ENCODE measurements at regions not wholly inside any gene's neighbourhood (a gene's known extent, or its start where the extent isn't known, plus 50 kb on each side); places are given as distances from the start of the nearest gene placed in this dataset.

DNA sequence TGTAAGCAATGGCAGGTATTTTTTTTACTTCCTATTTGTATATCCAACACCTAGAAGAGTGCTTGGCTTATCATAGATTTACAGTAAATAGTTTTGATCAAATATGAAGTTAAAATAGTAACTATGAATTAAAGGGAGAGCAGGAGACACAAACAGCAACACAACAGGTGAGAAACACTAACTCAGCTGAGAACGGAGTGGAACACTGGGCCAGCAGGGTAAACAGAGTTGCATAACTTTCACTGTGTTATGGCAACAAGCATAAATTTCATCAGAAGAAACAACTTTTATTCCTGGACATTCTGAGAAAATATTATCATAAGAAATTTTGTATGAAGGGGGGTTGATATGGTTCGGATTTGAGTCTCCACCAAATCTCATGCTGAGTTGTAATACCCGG, 52.2 kb upstream of the SMIM30 start:
- Histone ChIP-seq H3K27me3 (no peaks in the 10 kb centered on the region), H3K9me3 (no peaks in the 10 kb centered on the region), H3K4me3 (no peak overlapping the region), H3K27ac (no peak overlapping the region), H3K4me1 (no peaks in the 10 kb centered on the region), H3K36me3 (no peaks in the 10 kb centered on the region)
- no peak for DNase-seq
- WGBS, 2 donors = 62 to 63% methylated on average over 3 of the region's 3 CpGs
- intact Hi-C loops (cut with DNase I) = no loop called here
- TF ChIP-seq, protein P1, sequence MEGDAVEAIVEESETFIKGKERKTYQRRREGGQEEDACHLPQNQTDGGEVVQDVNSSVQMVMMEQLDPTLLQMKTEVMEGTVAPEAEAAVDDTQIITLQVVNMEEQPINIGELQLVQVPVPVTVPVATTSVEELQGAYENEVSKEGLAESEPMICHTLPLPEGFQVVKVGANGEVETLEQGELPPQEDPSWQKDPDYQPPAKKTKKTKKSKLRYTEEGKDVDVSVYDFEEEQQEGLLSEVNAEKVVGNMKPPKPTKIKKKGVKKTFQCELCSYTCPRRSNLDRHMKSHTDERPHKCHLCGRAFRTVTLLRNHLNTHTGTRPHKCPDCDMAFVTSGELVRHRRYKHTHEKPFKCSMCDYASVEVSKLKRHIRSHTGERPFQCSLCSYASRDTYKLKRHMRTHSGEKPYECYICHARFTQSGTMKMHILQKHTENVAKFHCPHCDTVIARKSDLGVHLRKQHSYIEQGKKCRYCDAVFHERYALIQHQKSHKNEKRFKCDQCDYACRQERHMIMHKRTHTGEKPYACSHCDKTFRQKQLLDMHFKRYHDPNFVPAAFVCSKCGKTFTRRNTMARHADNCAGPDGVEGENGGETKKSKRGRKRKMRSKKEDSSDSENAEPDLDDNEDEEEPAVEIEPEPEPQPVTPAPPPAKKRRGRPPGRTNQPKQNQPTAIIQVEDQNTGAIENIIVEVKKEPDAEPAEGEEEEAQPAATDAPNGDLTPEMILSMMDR (IDR thresholded peaks at IDR 0.05) = no peak
- no peak for TF ChIP-seq POLR2A (IDR thresholded peaks at IDR 0.05)

All from esophagus squamous epithelium (tissue), 5 donors.